A204.1 (cell line): ENCODE measurements at regions not wholly inside any gene's neighbourhood (a gene's known extent, or its start where the extent isn't known, plus 50 kb on each side); places are given as distances from the start of the nearest gene placed in this dataset.
"Not testable (repeated sequence)": the region's sequence is repeated elsewhere in the genome, so short reads cannot be mapped to it uniquely, and the experiment has no call there.

ENCODE experiments used
- FAIRE-seq: peaks from 2 replicates; lab custom pipeline; 2012; peaks lifted over from hg19 to GRCh38; lab: Jason Lieb, UNC

DNA sequence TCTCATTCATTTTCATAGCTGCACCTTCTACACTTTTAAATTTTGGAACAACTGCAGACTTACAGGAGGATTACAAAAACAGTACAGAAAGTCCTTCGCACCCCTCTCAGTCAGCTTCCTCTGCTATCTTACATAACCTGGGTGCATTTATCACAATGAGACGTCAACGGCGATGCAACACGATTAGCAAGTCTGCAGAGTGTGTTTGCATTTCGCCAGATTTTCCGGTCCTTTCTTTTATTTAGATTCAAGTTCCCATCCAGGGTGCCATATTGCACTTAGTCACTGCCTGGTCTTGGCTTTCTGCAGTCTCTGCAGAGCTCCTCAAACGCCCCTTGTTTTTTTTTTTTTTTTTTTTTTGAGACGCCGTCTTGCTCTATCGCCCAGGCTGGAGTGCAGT is 85.9 kb downstream of the ASMT start:
- FAIRE-seq = no peak

DNA sequence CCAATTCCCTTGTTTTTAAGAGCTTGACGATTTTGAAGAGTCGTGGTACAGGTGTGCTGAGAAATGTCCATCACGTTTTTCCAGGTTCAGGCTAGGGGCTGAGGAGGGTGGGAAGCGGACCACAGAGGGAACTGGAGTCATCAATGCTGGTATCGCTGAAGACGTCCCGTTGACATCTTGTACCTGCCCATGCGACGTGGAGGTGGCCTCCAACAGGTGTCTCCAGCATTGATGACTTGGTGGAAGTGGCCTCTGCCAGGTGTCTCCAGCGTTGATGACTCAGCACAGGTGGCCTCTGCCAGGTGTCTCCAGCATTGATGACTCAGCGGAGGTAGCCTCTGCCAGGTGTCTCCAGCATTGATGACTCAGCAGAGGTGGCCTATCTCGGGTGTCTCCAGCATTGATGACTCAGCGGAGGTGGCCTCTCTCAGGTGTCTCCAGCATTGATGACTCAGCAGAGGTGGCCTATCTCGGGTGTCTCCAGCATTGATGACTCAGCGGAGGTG is 86.6 kb downstream of the ASMT start:
- FAIRE-seq = not testable (repeated sequence)

DNA sequence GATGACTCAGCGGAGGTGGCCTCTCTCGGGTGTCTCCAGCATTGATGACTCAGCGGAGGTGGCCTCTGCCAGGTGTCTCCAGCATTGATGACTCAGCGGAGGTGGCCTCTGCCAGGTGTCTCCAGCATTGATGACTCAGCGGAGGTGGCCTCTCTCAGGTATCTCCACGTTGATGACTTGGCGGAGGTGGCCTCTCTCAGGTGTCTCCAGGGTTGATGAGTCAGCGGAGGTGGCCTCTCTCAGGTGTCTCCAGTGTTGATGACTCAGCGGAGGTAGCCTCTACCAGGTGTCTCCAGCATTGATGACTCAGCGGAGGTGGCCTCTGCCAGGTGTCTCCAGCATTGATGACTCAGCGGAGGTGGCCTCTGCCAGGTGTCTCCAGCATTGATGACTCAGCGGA is 87.3 kb downstream of the ASMT start:
- FAIRE-seq = not testable (repeated sequence)

DNA sequence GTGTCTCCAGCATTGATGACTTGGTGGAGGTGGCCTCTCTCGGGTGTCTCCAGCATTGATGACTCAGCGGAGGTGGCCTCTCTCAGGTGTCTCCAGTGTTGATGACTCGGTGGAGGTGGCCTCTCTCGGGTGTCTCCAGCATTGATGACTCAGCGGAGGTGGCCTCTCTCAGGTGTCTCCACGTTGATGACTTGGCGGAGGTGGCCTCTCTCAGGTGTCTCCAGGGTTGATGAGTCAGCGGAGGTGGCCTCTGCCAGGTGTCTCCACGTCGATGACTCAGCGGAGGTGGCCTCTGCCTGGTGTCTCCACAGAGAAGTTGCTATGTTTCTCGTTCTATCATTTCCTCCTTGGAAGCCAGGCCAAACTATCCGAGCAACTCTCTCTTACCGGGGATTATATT is 87.7 kb downstream of the ASMT start:
- FAIRE-seq = not testable (repeated sequence)

- not testable (repeated sequence) for FAIRE-seq
Measured at GRCh38 chrX:1709277-1709676, 94.4 kb downstream of the ASMT start.

GRCh38 chrX:1713296-1713695 is 98.4 kb downstream of the ASMT start:
- FAIRE-seq = no peak

DNA sequence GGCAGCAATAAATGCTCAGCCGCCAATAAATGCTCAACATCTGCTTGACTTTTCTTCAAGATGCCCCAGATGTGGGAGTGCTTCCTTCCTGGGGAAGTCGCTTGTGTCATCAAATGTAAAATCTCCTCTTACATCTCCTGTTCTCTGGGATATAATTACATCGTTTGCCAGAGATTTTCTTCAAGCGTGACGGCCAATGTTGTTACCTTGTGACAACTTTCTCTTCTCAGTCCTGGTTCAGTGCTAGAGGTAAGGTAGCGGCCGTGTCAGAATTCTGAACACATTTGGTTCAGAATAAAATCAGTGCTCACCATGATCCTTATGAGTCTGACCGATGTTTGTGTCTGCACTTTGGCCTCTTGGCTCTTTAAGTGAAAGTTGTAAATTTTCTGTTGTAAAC is 102.5 kb downstream of the ASMT start:
- FAIRE-seq = no peak

DNA sequence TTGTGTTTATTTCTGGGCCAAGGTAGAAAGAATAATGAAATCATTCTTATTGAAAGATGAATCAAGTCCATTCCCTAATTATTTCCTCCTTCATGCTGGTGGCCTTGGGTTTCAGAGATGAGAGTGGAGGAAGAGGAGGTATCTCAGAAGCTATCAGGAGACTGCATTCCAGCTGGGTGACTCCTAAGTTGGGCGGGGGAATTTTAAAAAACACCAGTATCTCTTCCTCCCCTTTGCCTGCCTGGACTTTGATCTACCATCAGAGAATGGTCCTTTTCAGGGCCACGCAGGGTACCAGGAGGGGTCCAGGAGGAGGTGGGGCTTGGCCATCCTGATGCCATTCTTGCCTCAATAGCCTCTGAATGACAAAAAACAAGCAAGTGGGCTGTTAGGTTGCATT is 104.4 kb downstream of the ASMT start:
- no peak for FAIRE-seq

DNA sequence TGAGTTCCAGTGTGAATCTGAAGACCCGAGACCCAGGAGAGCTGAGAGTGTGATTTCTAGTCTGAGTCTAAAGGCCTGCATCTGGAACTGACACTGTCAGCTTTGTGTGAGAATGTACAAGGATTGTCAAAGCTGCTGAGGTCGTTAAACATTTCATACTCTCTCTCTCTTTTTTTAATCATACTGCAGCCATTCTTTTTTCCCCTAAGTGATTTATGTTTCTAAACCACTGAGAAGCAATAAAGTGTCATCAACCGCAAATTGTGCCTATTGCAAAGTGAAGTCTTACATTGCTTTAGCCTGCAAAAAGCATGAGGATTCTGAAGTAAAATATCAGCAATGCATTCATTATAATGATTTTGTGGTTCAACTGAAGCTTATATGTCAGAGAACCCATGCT is 106.0 kb downstream of the ASMT start:
- FAIRE-seq = no peak

DNA sequence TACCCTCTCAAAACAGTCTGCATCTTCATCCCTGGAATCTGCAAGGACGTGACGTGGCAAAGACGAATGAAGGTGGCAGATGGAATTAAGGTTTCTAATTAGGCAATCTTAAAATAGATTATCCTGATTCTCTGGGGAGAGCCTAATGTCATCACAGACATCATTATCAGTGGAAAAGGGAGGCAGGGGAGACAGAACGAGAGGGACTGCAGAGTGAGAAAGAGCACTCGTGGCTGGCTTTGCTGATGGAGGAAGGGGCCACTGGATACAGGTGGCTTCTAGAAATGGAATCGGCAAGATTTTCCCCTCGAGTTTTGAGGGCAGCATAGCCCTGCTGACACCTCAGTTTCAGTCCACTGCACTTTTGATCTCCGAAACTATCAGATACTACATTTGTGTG is 110.6 kb downstream of the ASMT start:
- no peak for FAIRE-seq

- no peak for FAIRE-seq
Measured at GRCh38 chrX:1727531-1728027, 112.7 kb downstream of the ASMT start.

- FAIRE-seq = no peak
Measured at GRCh38 chrX:1734806-1735205, 119.9 kb downstream of the ASMT start.

GRCh38 chrX:1741816-1742394 is 127.0 kb downstream of the ASMT start:
- no peak for FAIRE-seq

GRCh38 chrX:1743105-1743504 is 128.2 kb downstream of the ASMT start:
- no peak for FAIRE-seq

DNA sequence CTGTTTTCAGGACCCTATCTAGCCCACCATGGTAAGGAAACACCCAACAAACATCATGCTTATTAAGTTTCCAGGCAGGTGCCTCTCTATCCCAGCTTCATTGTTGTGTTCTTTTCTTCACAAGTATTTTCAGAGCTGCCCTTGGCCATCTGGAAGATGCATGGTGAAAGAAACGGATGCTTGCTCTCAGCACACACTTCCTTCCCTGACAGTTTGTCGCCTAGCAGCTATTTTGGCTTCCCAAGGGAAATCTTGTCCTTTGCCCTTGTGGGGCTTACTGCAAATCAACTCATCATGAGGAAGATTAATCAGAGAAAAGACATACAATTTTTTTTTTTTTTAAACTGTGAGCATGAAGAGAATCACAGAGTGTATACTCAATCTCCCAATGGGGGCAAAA is 128.8 kb downstream of the ASMT start:
- no peak for FAIRE-seq

DNA sequence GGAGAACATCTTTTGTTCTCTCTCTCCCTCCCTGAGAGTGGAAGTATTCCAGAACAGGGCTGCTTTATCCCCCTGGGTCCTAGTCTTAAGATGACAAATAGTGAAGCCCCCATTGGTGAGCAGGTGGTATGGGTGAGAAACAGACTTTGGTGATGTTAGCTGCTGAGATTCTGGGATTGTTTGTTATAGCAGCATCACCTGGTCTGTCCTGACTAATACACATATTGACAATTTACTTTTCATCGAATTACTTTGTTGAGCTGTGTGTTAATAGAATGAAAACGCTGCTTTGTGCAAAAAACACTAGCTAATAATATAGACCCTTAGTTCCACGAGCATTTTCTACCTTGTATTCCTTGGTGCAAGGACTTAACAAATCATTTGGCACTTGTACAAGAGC is 133.5 kb downstream of the ASMT start:
- no peak for FAIRE-seq

GRCh38 chrX:1749499-1749898 is 134.6 kb downstream of the ASMT start:
- no peak for FAIRE-seq

- no peak for FAIRE-seq
Measured at GRCh38 chrX:1750267-1750666, 135.4 kb downstream of the ASMT start.

DNA sequence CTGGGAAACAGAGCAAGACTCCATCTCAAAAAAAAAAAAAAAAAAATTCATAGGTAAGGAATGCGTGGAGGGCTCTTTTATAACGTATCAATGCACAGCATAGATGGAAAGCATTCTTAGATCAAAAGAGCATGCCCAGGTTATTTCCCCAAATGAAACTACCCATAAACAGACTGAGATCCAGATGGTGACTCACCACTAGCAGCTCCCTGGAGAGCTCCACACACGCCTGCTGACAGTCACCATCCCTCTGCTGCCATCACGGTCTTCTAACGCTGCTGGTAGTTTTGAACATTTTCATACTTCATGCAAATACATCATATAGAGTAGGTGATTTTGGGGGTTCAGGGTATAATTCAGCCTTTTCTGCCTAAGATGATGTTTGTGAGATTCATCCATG is 136.9 kb downstream of the ASMT start:
- FAIRE-seq = no peak

DNA sequence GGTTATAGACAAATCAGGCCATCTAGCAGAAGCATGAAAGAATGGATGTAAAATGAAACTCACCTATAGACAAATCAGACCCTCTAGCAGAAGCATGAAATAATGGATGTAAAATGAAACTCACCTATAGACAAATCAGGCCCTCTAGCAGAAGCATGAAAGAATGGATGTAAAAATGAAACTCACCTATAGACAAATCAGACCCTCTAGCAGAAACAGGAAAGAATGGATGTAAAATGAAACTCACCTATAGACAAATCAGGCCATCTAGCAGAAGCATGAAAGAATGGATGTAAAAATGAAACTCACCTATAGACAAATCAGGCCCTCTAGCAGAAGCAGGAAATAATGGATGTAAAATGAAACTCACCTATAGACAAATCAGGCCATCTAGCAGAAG is 137.9 kb downstream of the ASMT start:
- FAIRE-seq = not testable (repeated sequence)

DNA sequence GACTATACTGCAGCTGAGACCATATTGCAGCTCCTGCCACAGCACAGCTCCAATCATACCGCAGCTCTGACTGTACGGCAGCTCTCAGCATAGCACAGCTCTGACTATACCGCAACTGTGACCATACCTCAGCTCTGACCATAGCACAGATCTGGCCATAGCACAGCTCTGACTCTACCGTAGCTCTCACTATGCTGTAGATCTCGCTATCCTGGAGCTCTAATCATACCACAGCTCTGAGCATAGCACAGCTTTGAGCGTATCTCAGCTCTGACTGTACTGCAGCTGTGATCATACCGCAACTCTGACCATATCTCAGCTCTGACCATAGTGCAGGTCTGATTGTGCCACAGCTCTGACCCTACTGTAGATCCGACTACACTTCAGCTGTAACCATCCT is 139.2 kb downstream of the ASMT start:
- no peak for FAIRE-seq

DNA sequence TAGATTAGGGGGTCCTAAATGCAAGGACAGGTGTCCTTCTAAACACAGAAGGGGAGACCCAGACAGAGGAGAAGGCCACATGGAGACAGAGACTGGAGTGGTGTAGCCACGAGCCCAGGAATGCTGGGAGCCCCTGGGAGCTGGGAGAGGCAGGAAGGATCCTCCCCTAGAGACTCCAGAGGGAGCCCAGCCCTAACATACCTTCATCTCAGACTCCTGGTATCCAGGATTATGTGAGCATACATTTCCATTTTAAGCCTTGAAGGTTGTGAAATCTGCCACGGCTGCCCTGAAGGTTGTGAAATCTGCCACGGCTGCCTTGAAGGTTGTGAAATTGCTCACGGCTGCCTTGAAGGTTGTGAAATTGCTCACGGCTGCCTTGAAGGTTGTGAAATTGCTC is 148.4 kb downstream of the ASMT start:
- FAIRE-seq = no peak

GRCh38 chrX:1764883-1765364 is 150.1 kb downstream of the ASMT start:
- not testable (repeated sequence) for FAIRE-seq

GRCh38 chrX:1767026-1767425 is 152.2 kb downstream of the ASMT start:
- FAIRE-seq = no peak

DNA sequence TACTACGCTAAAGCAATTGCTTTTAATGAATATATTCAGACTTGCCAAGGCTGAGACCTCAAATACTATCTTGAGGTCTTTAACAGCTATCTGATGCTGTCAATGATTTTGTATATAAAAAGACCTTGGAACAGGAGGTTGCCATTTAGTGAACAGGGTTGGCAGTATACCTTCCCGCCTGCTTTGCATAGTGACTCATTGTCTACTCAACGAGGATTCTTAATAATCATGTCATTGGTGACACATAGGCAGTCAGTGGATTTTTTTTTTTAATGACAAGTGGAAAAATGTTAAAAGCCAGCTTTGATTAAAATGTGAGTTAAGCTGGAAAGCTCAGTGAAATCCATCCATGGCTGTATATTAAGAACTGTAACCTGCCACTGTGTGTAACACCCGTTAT is 164.0 kb downstream of the ASMT start:
- FAIRE-seq = no peak
